Upper lobe of left lung (tissue), 4 donors: ENCODE measurements at regions not wholly inside any gene's neighbourhood (a gene's known extent, or its start where the extent isn't known, plus 50 kb on each side); places are given as distances from the start of the nearest gene placed in this dataset.

ENCODE experiments used
- POLR2AphosphoS5 ChIP-seq, 2 donors: sonication (generic); formaldehyde crosslinking; IDR thresholded peaks; one replicate each; pipeline ENCODE4 v1.5.1; 2017; ENCODE audit warnings: antibody characterized with exemption in 2 of 2
- TF ChIP-seq, protein P1 (sequence below), 6 experiments: fragments of 450-650 bp in 4 of 6; fragments of 200-600 bp in 2 of 6; sonication (generic) in 2 of 6; IDR thresholded peaks; one replicate each; pipeline ENCODE4 v1.5.1; 2016 to 2019; ENCODE audit warnings: antibody characterized with exemption in 6 of 6

GRCh38 chrX:39616731-39617130, 481.0 kb downstream of the BCOR start:
- TF ChIP-seq, protein P1, sequence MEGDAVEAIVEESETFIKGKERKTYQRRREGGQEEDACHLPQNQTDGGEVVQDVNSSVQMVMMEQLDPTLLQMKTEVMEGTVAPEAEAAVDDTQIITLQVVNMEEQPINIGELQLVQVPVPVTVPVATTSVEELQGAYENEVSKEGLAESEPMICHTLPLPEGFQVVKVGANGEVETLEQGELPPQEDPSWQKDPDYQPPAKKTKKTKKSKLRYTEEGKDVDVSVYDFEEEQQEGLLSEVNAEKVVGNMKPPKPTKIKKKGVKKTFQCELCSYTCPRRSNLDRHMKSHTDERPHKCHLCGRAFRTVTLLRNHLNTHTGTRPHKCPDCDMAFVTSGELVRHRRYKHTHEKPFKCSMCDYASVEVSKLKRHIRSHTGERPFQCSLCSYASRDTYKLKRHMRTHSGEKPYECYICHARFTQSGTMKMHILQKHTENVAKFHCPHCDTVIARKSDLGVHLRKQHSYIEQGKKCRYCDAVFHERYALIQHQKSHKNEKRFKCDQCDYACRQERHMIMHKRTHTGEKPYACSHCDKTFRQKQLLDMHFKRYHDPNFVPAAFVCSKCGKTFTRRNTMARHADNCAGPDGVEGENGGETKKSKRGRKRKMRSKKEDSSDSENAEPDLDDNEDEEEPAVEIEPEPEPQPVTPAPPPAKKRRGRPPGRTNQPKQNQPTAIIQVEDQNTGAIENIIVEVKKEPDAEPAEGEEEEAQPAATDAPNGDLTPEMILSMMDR (IDR thresholded peaks at IDR 0.05), result no peak
- no peak for TF ChIP-seq POLR2AphosphoS5 (IDR thresholded peaks at IDR 0.05)
